ENCODE measurements at regions not wholly inside any gene's neighbourhood (a gene's known extent, or its start where the extent isn't known, plus 50 kb on each side); places are given as distances from the start of the nearest gene placed in this dataset.
"Not testable (repeated sequence)": the region's sequence is repeated elsewhere in the genome, so short reads cannot be mapped to it uniquely, and the experiment has no call there.

- not testable (repeated sequence) for H3K27me3 ChIP-seq (ENCODE audit: control insufficient read depth, insufficient read depth, low read length); H3K4me3 ChIP-seq (ENCODE audit: low read depth, low read length); H3K36me3 ChIP-seq (ENCODE audit: control insufficient read depth, insufficient read depth, low read length); H3K9me3 ChIP-seq (ENCODE audit: control insufficient read depth, insufficient read depth, low read length); H3K9ac ChIP-seq (ENCODE audit: low read depth, low read length); H3K4me1 ChIP-seq (ENCODE audit: control insufficient read depth, insufficient read depth, low read length)
Observed at GRCh38 chr2:95762023-95763021, 170.5 kb downstream of the TRIM43 start.

DNA sequence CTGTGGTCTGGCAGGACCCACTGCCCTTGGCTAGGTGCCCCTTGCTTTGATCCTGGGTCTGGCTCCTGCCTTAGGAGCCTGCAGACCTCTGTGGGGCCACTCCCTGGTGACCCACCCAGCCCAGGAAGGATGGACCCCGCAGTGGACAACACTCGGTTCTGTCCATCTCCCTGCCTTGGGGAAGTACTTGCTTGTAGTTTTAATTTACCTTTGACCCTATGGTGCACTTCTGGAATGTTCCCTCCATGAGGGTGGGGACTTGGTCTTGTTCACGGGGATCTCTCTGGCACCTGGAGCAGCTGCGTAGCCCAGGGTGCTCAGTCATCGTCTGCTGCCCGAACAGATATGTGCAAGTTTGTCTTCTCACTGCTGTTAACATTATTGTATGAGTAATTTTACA is 171.3 kb downstream of the TRIM43 start:
- H3K27me3 ChIP-seq (ENCODE audit: control insufficient read depth, insufficient read depth, low read length); H3K9ac ChIP-seq (ENCODE audit: low read depth, low read length); H3K9me3 ChIP-seq (ENCODE audit: control insufficient read depth, insufficient read depth, low read length); H3K4me3 ChIP-seq (ENCODE audit: low read depth, low read length); H3K4me1 ChIP-seq (ENCODE audit: control insufficient read depth, insufficient read depth, low read length); H3K36me3 ChIP-seq (ENCODE audit: control insufficient read depth, insufficient read depth, low read length): not testable (repeated sequence)

DNA sequence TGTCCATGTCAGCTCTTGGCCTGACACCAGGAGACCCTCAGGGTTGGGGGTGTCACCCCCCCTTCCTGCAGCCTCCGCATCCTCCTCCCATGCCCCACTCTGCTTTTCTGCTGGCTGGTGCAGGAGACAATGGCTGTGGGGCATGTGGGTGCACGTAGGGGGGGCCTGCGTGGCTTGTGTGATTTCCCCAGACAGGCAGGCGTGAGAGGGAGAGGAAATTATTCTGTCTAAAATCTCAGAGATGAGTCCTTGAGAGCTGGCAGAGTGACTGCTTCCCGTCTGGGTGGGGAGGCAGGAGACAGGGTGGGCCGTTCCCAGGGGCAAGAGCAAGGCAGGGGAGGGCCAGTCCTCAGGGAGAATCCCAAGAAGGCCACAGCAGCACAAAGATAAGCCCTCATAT is 173.2 kb downstream of the TRIM43 start:
- H3K27me3 ChIP-seq (ENCODE audit: control insufficient read depth, insufficient read depth, low read length); H3K9ac ChIP-seq (ENCODE audit: low read depth, low read length); H3K36me3 ChIP-seq (ENCODE audit: control insufficient read depth, insufficient read depth, low read length); H3K4me3 ChIP-seq (ENCODE audit: low read depth, low read length); H3K4me1 ChIP-seq (ENCODE audit: control insufficient read depth, insufficient read depth, low read length); H3K9me3 ChIP-seq (ENCODE audit: control insufficient read depth, insufficient read depth, low read length): not testable (repeated sequence)

GRCh38 chr2:95765925-95766910 is 174.4 kb downstream of the TRIM43 start:
- H3K36me3 ChIP-seq (ENCODE audit: control insufficient read depth, insufficient read depth, low read length); H3K4me1 ChIP-seq (ENCODE audit: control insufficient read depth, insufficient read depth, low read length); H3K4me3 ChIP-seq (ENCODE audit: low read depth, low read length); H3K9me3 ChIP-seq (ENCODE audit: control insufficient read depth, insufficient read depth, low read length); H3K9ac ChIP-seq (ENCODE audit: low read depth, low read length); H3K27me3 ChIP-seq (ENCODE audit: control insufficient read depth, insufficient read depth, low read length): not testable (repeated sequence)

DNA sequence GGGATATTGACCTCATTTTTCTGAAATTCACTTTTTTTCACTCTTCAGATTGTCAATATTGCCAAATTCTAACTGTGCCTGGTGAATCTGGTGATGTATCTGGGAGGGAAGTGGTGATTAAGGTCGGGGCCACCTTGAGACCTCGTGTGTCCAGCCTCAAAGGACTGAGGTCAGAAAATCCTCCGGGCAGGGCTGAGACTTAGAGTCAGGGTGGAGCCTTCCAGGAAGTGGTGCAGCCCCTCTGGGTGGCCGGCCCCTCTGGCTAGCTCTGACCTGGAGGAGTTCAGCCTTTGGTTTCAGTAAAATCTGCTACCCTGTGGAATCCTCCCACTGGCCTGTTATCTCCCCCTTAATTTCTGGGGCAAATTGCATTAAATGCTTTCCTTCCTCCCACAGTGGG is 175.7 kb downstream of the TRIM43 start:
- H3K4me3 ChIP-seq (ENCODE audit: low read depth, low read length); H3K4me1 ChIP-seq (ENCODE audit: control insufficient read depth, insufficient read depth, low read length); H3K9ac ChIP-seq (ENCODE audit: low read depth, low read length); H3K36me3 ChIP-seq (ENCODE audit: control insufficient read depth, insufficient read depth, low read length); H3K27me3 ChIP-seq (ENCODE audit: control insufficient read depth, insufficient read depth, low read length); H3K9me3 ChIP-seq (ENCODE audit: control insufficient read depth, insufficient read depth, low read length): not testable (repeated sequence)

GRCh38 chr2:95767950-95768349 is 176.1 kb downstream of the TRIM43 start:
- not testable (repeated sequence) for H3K9ac ChIP-seq (ENCODE audit: low read depth, low read length); H3K4me1 ChIP-seq (ENCODE audit: control insufficient read depth, insufficient read depth, low read length); H3K9me3 ChIP-seq (ENCODE audit: control insufficient read depth, insufficient read depth, low read length); H3K36me3 ChIP-seq (ENCODE audit: control insufficient read depth, insufficient read depth, low read length); H3K4me3 ChIP-seq (ENCODE audit: low read depth, low read length); H3K27me3 ChIP-seq (ENCODE audit: control insufficient read depth, insufficient read depth, low read length)

- not testable (repeated sequence) for H3K36me3 ChIP-seq (ENCODE audit: control insufficient read depth, insufficient read depth, low read length); H3K27me3 ChIP-seq (ENCODE audit: control insufficient read depth, insufficient read depth, low read length)
Observed at GRCh38 chr2:95769256-95769655, 177.5 kb downstream of the TRIM43 start.

DNA sequence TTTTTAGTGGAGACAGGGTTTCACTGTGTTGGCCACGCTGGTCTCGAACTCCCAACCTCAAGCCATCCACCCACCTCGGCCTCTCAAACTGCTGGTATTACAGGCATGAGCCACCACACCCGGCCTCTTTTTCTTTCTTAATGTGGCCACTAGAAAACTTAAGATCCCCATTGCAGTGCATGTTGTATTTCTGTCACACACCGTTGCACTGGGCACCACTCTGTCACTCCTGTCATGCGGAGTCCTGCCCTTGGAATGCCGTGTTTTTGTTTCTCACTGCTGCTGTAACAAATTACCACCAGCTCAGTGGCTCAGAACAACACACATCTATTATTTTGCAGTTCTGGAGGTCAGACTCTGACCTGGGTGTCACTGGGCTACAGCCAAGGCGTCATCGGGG is 178.9 kb downstream of the TRIM43 start:
- H3K36me3 ChIP-seq (ENCODE audit: control insufficient read depth, insufficient read depth, low read length); H3K9ac ChIP-seq (ENCODE audit: low read depth, low read length); H3K4me1 ChIP-seq (ENCODE audit: control insufficient read depth, insufficient read depth, low read length); H3K4me3 ChIP-seq (ENCODE audit: low read depth, low read length); H3K9me3 ChIP-seq (ENCODE audit: control insufficient read depth, insufficient read depth, low read length); H3K27me3 ChIP-seq (ENCODE audit: control insufficient read depth, insufficient read depth, low read length): not testable (repeated sequence)

More at GRCh38 chr2:95769256-95769655, 177.5 kb downstream of the TRIM43 start:
- not testable (repeated sequence) for H3K9me3 ChIP-seq (ENCODE audit: control insufficient read depth, insufficient read depth, low read length); H3K9ac ChIP-seq (ENCODE audit: low read depth, low read length); H3K4me3 ChIP-seq (ENCODE audit: low read depth, low read length); H3K4me1 ChIP-seq (ENCODE audit: control insufficient read depth, insufficient read depth, low read length)

- H3K9me3 ChIP-seq (ENCODE audit: control insufficient read depth, insufficient read depth, low read length); H3K27me3 ChIP-seq (ENCODE audit: control insufficient read depth, insufficient read depth, low read length); H3K4me1 ChIP-seq (ENCODE audit: control insufficient read depth, insufficient read depth, low read length); H3K9ac ChIP-seq (ENCODE audit: low read depth, low read length); H3K36me3 ChIP-seq (ENCODE audit: control insufficient read depth, insufficient read depth, low read length); H3K4me3 ChIP-seq (ENCODE audit: low read depth, low read length): not testable (repeated sequence)
Observed at GRCh38 chr2:95774322-95775192, 182.8 kb downstream of the TRIM43 start.

GRCh38 chr2:95775193-95775531 is 183.4 kb downstream of the TRIM43 start:
- not testable (repeated sequence) for H3K9me3 ChIP-seq (ENCODE audit: control insufficient read depth, insufficient read depth, low read length); H3K27me3 ChIP-seq (ENCODE audit: control insufficient read depth, insufficient read depth, low read length); H3K4me1 ChIP-seq (ENCODE audit: control insufficient read depth, insufficient read depth, low read length); H3K36me3 ChIP-seq (ENCODE audit: control insufficient read depth, insufficient read depth, low read length); H3K4me3 ChIP-seq (ENCODE audit: low read depth, low read length); H3K9ac ChIP-seq (ENCODE audit: low read depth, low read length)

Data from iPS-15b (cell line).